HS-27A (cell line): ENCODE measurements at regions not wholly inside any gene's neighbourhood (a gene's known extent, or its start where the extent isn't known, plus 50 kb on each side); places are given as distances from the start of the nearest gene placed in this dataset.

ENCODE experiments used
- DNase-seq: peaks from one replicate; pipeline ENCODE4 v3.0.0-alpha.2; 2012; ENCODE audit warnings: low read depth, missing footprints

GRCh38 chr2:181380581-181380980 lies 76.6 kb upstream of the ITGA4 start:
- DNase-seq, result no peak

DNA sequence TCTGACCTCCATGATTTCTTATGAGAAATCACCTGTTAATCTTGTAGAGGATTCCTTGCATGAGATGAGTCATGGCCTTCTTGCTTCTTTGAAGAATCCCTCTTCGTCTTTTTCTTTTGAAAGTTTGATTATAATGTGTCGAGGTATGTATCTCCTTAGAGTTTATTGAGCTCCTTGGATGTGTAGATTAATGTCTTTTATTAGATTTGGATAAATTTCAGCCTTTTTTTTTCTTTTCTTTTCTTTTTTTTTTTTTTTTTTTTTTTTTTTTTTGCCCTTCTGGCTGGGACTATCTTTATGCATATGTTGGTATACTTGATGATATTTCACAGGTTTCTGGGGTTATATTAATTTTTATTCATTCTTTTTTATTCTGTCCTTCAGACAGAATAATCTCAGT lies 72.3 kb upstream of the ITGA4 start:
- no peak for DNase-seq

- DNase-seq, result no peak
Observed at GRCh38 chr2:181389524-181389923, 67.7 kb upstream of the ITGA4 start.

- no peak for DNase-seq
Observed at GRCh38 chr2:181393472-181393871, 63.7 kb upstream of the ITGA4 start.

GRCh38 chr2:181394741-181395437 lies 62.3 kb upstream of the ITGA4 start:
- no peak for DNase-seq

- no peak for DNase-seq
Observed at GRCh38 chr2:181395851-181396250, 61.3 kb upstream of the ITGA4 start.

DNA sequence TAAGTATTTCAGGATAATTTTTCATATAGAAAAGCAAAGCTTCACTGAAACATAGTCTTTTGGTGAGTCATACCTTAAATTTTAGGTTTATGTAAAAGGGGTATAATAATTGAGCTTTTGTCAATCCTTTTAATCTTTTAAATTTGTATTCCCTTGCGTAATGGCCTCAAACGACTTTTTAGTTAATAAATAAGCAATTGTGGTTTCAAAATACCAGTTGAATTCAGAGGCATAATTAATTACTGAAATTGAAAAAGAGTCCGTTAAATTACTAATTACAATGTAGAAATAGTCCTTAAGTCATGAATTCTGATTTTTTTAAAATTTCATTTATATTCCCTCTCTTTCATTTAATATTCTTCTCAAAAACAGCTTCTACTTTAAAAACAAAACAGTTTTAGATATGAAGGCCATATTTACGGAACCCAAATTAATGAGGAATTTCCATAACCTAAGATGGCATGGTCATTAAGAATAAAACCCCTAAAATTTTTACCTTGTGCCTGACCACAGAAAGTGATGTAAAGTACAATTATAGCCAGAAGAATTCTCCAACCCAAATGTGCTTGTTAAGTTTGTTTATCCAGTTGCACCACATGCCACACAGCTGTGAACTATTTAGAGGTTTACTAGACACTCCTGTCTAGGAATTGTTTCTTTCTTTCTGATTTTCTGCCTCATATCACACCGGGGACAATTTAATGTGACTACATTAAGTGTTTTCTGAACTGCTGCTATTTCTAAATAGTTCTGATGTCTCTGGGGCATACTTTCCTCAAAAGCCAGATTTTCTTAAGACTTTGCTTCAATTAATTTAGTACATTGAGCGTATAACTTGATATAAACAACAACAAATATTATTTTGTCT lies 60.7 kb upstream of the ITGA4 start:
- no peak for DNase-seq

DNA sequence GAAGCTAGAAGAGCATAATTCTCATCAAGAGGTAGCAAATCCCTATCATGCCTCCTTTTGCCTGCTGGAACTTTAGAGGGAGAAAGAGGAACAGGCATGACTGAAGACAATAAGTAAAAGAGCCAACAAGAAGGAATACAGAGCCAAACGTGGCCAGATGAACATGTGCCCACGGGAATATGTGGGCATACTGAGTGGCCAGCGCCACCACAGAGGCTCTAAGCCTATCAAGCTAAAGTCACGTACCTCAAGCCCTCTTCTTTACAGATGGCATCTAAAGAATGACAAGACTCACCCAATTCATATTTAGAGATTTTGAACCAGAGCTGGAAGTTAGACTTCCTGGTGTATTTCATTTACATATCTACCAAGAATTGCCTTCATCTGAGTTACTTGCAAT lies 59.9 kb upstream of the ITGA4 start:
- no peak for DNase-seq

GRCh38 chr2:181398000-181398399 lies 59.2 kb upstream of the ITGA4 start:
- DNase-seq, result no peak

DNA sequence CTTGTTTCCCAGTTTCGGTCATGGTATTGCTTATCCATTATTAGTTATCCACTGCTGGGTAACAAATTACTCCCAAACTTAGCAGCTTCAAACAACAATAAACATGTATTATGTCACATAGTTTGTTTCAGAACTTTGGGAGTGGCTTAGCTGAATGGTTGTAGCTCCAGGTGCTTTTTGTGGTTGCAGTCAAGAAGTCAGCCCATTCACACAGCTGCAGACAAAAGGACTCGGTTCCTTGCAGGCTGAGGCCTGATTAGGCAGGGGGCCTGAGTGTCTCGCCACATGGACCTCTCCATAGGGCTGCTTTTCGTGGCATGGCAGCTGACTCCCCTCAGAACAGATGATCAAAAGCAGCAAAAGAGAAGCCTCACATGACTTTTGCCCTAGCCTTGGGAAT lies 58.2 kb upstream of the ITGA4 start:
- DNase-seq, result no peak

DNA sequence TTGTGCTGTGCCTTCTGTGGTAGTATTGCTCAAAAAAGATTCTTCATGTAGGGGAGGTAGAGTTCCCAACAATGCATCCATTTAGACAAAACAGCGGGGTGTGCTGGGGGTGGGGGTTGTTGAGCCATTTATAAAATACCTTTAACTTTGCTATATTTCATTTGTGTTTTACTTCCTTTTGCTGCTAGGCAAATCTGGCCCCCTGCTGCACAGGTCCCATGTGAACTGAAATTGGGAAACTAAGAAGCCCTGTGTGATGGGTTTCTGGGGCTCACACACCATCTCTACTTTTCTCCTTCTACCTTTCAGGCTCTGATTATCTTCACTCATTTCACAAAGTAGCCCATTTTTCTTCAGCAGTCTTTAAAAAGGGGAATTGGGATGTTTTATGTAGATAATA lies 52.7 kb upstream of the ITGA4 start:
- DNase-seq, result no peak

GRCh38 chr2:181407171-181407570 lies 50.0 kb upstream of the ITGA4 start:
- DNase-seq, result no peak
